ENCODE measurements at regions not wholly inside any gene's neighbourhood (a gene's known extent, or its start where the extent isn't known, plus 50 kb on each side); places are given as distances from the start of the nearest gene placed in this dataset.

DNA sequence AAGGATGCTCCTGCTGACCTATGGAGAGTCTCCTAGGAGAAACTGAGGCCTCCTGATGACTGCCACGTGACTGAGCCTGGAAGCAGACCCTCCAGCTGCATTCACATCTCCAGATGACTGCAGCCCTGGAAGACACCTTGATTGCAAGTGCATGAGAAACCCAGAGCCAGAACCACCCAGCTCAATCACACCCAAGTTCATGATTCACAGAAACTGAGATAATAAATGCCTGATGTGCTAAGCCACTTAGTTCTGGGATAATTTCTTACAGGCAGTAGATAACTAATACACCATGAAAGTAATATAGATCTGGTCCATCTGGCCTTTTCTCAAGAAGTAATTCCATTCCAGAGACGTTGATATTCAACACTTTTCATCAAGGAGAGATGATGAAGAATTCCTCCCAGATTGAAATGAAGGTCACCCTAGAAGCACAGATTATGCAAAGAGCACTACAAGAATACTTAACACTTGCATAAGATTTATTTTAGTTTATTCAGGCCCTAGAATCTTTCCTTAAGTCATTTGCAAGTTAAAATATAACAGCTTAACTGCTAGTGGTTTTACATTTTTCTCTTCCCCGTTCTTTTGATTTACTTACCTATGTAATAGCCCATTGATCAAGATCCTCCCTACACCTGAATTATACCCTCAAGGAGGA lies 208.2 kb upstream of the INHBA start:
- H3K27ac ChIP-seq, result peak overlapping the region; percentile 84
- DNase-seq (ENCODE audit: low read depth, low spot score), result no peak

DNA sequence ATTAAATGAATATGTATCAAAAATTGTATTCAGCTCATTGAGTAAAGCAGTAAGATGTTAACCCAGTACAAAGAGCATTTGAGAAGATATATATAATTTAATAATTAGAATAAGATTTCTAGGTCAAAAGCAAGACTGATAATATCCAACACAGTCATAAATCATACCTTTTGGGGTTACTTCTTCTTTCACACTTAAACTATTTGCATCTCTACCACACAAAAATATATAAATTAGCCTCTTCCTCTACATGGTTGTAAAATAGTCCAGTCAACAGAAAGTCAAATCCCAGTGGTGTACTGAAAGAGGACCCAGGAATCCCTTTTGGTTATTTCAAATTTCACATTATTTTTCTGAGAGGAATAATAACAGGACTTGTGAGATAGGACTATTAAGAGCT lies 204.6 kb upstream of the INHBA start:
- no peak for DNase-seq (ENCODE audit: low read depth, low spot score)

DNA sequence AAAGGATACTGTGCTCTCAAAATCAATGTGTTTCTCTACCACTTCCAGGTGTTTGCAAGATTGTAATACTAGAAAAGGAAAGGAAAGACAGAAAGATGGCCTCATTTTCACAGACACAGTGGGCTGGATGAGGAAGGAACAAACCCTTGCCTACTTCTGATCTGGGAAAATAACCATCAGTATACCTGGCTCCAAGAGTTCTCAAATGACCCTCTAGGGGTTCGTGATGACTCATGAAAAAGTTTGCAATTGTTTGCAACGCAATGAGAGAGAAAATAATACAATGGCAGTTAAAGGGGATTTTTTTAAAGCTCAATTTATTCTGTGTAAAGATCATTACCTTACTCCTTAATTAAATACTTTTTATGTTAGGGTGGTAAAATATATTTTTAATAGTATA lies 197.6 kb upstream of the INHBA start:
- no peak overlapping the region for H3K27ac ChIP-seq
- no peak for DNase-seq (ENCODE audit: low read depth, low spot score)

More for the DNA sequence above, 204.6 kb upstream of the INHBA start:
- H3K27ac ChIP-seq, result no peak overlapping the region

DNA sequence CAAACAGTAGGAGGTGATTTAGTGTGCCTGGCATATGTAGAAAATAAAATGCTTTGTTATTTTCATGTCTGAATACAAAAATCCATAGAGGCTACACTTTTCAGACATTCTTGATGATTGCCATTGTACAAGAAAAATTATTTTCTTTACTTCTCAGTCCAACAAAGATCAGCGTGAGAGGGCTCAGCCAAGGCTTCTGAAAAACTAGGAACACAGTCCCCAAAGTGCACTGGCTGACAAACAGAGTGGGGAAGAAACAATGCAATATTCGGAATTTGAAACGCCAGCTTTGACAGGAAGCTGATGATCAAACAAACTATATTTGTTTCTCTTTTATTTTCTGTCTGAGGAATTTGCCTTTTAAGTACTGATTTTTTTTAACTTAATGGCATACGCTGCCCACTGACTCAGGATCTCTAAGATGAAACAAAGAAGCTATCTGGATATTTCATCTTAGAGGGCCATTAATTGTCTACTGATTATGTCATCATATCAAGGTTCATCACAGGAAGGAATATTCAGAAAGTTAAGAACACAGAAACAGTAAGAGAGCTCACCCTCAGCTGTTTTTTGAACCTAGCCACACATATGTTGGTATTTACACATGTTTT lies 197.0 kb upstream of the INHBA start:
- no peak overlapping the region for H3K27ac ChIP-seq
- DNase-seq (ENCODE audit: low read depth, low spot score), result no peak

DNA sequence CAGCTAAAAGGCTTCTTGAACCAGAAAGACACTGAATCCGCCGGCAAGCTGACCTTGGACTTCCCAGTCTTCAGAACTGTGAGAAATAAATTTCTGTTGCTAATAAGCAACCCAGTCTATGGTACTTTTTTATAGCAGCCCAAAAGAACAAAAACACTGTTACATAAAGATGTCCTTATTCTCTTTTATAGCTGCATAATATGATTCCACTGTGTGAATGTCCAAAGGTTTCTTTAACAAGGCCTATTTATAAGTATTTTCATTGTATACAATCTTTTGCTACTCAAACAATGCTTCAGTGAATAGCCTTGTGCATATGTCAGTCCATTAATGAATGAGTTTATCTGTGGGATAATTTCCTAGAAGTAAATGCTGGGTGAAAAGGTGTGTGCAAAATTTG lies 190.8 kb upstream of the INHBA start:
- no peak for DNase-seq (ENCODE audit: low read depth, low spot score)

DNA sequence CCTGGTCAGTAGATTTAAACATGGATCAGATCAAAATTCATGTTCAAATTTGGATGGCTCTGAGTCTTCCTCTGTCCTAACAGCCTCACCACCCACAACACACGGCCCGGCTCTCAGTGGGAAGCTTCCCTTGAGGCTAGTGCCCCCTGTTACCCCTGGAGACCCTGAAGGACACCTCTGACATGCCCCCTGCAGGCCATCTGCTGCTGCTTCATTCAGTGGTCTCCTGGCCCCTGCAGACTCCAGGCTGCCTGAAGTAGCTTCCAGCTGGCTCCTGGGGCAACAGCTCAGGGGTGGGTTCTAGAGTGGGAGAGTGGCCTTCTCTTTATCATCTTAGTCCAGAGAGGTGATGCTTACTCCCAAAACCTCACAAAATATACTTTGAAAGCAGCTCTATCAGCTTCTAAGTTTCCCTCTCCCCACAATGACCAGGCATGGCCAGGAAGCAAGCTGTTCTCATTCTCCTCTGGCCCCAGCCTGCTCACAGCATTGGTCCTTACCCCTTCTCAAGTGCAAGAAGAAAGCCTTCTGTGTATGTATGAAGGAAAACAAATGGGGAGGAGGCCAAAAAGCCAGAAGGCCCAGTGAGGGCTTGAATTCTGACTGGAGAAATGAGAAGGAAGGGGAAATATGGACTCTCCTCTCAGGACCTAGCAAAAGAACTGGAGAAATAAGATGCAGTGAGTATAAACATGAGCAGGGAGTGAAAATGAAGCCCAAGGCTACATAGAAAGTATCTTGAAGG lies 189.6 kb upstream of the INHBA start:
- H3K27ac ChIP-seq, result no peak overlapping the region
- no peak for DNase-seq (ENCODE audit: low read depth, low spot score)

More for the DNA sequence above, 190.8 kb upstream of the INHBA start:
- no peak overlapping the region for H3K27ac ChIP-seq

DNA sequence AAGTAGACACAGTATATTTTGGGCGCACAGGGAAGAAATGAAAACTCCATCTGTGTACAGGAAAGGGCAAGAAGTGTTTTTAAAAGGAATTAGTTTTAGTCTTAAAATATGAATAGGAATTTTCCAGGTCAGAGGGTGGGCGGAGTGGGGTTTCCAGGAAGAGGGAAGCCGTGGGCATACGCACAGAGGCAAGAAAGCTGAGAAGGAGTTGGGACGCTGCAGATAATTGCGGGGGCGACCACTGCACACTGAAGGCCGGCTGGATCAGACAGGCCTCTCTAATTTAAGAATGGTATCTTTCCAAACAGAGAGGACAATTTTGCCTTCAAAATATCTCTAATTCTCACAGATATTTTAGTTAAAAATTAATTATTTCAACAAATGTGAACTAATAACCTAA lies 189.1 kb upstream of the INHBA start:
- H3K27ac ChIP-seq, result no peak overlapping the region
- no peak for DNase-seq (ENCODE audit: low read depth, low spot score)

DNA sequence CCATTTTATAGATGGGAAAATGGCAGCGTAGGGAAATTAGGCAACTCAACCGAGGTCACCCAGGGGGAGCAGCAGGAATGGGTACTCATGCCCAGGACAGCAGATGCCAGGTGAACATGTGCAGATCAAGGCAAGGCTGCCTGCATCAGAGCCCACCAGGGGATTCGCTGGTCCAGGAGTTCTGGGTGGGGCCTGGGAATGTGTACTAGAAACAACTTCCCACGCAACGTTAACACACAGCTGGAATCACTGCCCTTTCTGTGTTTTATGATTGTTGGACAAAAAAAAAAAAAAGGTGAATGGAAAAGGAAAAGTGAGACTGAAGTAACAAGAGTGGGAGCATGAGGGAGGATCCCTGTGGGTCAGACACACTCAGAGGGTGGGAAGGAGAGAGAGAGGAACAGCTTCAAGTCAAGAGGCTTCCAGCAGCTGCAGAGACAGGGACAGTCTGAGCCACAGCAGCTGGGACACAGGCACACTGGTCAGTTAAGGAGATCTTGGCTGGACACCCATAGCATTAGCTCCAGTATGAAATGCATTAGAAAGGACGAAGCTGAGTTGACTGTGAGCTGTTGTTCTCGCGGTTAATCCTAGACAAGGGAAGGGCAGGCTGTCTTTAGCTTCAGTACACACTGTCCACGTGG lies 187.9 kb upstream of the INHBA start:
- H3K27ac ChIP-seq, result no peak overlapping the region
- DNase-seq (ENCODE audit: low read depth, low spot score), result no peak

DNA sequence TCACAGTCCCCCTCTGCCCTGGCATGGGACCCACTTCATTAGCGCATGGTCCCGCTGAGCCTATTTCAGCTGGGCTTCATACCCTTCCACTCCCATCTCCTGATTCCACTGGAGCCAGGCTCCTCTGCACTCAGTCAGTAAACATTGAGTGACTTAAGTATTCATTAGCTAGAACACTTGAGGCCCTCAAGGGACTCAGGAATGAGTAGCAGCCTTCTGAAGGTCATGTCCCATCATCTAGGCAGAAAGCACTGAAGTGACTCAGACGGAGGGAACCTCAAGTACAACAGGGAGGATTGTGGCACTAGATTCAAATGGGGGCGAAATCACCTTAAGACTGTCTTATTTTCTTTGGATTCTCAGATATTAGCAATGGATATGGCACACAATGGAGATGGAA lies 186.6 kb upstream of the INHBA start:
- DNase-seq (ENCODE audit: low read depth, low spot score), result no peak
- no peak overlapping the region for H3K27ac ChIP-seq

DNA sequence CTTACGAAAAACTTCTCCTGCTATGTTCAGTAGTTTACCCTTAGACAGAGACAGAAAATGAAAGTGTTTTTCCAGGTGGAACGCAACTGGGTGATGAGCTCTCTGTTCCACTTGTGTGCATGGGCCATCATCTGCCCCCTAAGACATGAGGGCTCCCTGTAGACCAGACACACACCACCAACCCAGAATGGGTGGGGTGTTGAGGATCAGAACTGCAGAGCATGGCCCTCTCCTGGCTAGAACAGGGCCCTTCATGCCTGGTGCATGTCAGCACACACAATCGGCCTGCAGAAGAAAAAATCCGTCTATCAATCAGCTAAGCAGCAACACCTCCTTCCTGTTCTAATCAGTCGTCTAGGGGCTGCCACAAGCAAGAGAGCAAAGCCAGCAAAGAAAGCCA lies 186.2 kb upstream of the INHBA start:
- H3K27ac ChIP-seq, result no peak overlapping the region
- no peak for DNase-seq (ENCODE audit: low read depth, low spot score)

DNA sequence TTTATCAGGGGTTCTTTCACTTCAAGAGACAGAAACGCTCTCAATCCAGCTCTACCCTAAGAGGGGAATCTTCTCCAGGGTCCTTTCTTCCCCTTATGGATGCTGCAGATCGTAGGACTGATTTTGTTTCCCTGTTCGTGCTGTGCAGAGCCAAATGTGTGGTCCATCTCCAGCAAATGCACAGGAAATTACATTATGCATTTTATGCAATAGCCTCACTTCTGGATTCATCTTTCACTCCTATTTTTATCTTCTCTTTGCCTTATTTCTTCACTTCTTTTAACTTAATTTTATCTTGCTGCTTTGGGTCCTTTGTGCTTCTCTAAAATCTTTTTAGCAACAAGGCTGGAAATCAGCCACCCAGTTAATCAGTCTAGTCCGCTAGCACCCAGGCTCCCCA lies 184.5 kb upstream of the INHBA start:
- H3K27ac ChIP-seq, result no peak overlapping the region
- DNase-seq (ENCODE audit: low read depth, low spot score), result no peak

DNA sequence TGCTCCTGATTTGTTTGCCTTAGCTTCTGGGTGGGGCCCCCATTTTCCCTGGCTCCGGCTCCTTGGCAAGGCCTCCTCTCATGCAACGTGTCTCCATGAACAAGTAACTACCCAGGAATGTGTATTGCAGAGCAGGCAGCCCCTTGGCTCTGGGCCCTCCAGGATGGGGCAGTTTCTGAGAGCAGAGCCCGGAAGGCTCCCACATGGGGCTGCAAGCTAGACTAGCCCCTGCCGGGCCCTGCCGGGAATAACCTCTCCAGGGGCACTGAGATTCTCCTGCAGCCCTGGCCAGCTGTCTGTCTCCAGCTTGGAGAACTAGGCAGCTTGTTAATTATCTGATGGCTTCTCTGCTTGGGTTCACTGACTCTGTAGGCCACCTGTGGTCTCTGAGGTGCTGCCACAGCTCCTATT lies 184.0 kb upstream of the INHBA start:
- no peak for DNase-seq (ENCODE audit: low read depth, low spot score)

DNA sequence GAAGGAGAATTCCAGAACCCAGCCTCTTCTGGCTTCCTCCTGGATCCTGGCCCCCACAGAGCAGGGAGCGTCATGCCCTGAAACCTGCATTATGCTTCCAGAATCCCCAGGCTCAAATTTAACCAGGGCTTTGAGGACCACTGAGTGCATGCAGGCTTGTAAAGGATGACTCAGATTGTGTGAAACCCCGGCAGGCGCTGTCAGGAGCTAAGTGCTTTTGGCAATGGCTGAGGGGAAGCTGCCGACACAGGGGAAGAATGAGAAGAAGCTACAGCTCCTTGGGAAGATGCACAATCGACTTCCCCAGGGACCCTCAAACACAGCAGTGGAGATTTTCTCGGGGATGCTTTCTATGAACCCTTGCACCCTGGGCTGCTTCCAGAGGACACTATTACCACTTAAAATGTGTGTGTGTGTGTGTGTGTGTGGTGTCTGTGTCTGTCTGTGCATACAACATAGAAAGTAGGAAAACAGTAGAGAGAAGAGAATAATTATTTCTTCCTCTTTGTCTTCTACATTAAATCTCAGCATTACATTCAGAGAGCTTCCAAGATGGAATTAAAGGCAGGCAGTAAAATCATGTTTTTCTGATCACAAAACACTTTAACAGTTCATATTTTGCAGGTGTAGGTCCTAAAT lies 183.5 kb upstream of the INHBA start:
- peak overlapping the region; percentile 29 for H3K27ac ChIP-seq
- DNase-seq (ENCODE audit: low read depth, low spot score), result peak; percentile 8

More for the DNA sequence above, 184.0 kb upstream of the INHBA start:
- H3K27ac ChIP-seq, result peak overlapping the region; percentile 29

DNA sequence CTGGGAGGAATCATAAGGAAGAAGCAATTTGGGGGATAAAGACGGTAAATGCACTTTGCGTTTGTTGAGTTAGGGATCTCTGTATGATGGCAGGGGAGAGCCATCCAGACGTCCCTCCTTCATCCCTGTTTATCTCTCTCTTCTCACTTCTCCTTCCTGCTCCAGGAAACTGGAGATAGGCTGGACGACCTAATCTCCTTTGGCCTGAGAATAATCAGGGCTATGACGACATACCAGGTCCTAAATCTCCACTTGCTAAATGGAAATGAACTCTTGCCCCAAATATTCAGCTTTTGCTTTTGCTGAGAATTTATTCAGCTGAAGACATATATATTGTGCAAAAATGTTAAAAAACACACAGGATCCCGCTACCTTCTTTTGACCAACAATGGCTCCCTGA lies 182.9 kb upstream of the INHBA start:
- DNase-seq (ENCODE audit: low read depth, low spot score), result no peak
- H3K27ac ChIP-seq, result peak overlapping the region; percentile 8

DNA sequence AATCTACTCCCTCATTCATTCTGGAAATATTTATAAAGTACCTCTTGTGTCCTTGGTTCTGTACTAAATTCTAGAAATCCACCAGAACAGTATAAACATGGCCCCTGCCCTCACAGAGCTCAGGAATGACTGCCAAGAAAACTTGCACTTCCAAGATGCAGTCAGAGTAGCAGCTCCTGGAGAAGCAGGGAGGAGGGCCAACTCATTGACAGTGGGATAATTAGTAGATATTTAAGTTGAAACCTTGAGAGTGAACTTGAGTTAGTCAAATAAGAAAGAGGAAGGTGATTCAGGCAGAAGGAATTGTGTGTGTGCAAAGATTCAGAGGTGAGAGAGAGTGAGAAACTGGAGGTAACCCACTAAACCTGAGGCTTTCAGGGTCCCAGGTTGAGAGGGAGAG lies 182.2 kb upstream of the INHBA start:
- no peak for DNase-seq (ENCODE audit: low read depth, low spot score)
- peak overlapping the region; percentile 8 for H3K27ac ChIP-seq

DNA sequence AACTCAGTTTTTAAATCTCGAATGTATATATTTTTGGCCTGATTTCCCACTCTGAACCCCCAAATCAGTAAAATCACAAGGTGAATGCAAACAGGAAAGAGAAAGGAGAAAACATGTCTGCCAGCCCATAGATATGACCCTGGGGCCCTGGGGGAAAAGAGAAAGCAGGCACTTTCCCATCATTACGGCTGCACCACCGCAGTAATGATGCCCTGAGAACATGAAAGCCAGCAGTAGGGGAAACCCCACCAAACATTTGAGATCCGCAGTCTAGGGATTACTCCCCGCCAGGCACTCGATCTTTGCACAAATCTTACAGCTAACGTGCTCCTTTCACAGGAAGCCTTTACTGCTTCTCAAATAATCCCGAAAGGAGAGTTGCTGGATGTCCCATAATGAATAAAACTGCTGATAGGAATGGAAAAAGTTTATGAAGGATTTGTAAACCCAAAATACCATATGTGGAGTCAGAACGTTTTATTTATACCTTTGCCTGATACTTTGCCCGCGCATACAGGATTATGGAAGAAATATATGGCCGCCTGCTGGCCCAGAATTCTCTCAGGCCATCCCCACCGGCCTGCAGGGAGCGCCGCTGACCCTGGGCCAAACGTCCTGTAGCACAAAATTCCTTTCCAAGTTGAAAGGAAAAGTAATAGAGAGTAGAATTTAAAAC lies 180.0 kb upstream of the INHBA start:
- no peak for DNase-seq (ENCODE audit: low read depth, low spot score)
- H3K27ac ChIP-seq, result no peak overlapping the region

DNA sequence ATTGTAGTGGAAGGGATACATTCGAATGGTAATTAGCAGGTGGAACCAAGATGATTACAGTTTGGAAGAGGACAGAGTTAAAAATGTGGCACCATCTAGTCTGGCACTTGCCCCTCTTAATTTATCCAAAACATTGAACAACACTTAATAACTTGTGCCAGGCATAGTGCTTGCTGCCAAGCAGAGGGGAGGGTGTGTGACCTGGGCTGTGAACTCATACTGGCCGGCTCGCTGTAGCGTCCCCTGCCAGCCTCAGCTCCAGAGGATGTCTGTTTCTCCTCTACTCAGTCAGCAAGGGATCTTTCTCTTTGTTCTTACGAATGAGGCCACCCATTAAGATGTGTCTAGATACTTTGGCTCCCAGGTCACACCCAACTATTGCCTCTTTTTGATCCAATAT lies 179.4 kb upstream of the INHBA start:
- no peak overlapping the region for H3K27ac ChIP-seq

DNA sequence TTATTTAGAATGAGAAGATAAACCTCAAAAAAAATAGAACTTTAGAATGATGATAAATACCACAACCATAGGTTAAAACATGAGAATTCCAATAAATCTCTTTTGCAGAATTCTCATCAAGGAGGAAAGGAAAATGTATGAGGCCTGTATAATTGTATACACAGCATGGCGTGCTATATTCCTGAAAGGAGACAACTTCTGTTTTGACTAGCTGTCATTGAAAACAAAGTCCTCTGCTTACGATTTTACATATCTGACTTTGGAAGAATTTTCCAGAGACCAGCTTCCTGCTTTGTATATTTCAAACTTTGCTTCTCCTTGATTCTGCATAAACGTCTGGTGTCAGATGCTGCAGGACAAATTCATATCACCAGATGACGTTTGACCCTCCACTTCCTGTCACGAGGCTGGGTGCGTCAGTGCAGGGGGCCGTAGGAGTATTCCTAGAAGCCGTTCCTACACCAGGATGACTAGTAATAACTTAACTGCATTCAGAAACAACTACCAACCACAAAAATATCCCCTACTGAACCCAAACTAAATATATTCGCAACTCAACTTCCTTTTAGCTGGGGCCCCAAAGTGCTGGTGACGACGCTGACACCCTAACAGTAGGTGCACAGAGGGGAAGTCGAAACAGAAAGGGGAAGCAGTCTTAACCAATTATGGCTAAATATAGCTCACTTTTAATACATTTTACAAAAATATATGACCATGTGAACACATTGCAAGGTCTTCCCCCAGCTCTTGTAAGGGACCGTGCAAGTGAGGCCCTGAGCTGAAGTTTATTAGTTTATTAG lies 178.6 kb upstream of the INHBA start:
- no peak for DNase-seq (ENCODE audit: low read depth, low spot score)
- no peak overlapping the region for H3K27ac ChIP-seq

More for the DNA sequence above, 179.4 kb upstream of the INHBA start:
- DNase-seq (ENCODE audit: low read depth, low spot score), result no peak

DNA sequence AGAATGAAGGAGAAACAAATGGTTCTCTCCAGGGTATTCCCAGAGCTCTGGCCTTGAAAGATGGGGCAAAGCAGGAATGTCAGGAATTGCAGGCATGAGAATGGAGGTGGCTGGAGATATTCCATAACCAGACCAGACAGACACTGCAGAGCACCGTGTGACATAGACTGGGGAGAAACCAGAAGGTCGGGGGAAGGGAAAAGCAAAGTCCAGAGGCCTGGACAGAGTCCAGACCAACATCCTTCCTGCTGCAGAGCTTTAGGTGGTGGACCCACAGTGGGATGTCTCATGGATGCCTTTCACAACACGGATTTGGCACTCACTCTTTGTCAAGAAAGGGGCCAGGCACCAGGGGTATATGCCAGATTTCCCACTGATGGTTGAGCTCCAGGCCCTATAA lies 177.2 kb upstream of the INHBA start:
- H3K27ac ChIP-seq, result no peak overlapping the region
- no peak for DNase-seq (ENCODE audit: low read depth, low spot score)

Data from epithelial cell of prostate (primary cell).